CD4-positive, alpha-beta T cell (primary cell): ENCODE measurements at regions not wholly inside any gene's neighbourhood (a gene's known extent, or its start where the extent isn't known, plus 50 kb on each side); places are given as distances from the start of the nearest gene placed in this dataset.

Source experiments
- ATAC-seq: fragments of 200-7000 bp; cut with Tn5 transposase; one replicate; pipeline ENCODE4 v1.10.0; 2022; ENCODE audit warnings: mild to moderate bottlenecking; ENCODE audit not compliant: poor library complexity
- CTCF ChIA-PET: fragments of 350-600 bp; sonication (Branson Sonifier 250); formaldehyde crosslinking; loops from one replicate; lab custom pipeline; 2021; ENCODE audit warnings: antibody characterized with exemption, inconsistent platforms; lab: Charles Lee
- POLR2A ChIA-PET: fragments of 350-600 bp; sonication (Branson Sonifier 250); formaldehyde crosslinking; loops from one replicate; lab custom pipeline; 2021; ENCODE audit warnings: antibody characterized with exemption, inconsistent platforms; lab: Charles Lee
- DNase-seq, 14 experiments: peaks; one replicate each; pipeline ENCODE4 v3.0.0-alpha.2; 2013 to 2020; ENCODE audit warnings: mixed read lengths in 2 of 14
- H3K27ac ChIP-seq, 2 donors: one replicate each; pipeline versions ENCODE4 v1.5.1 to v1.7.0; 2013; ENCODE audit warnings: low read length in 2 of 2, low read depth in 1 of 2, mild to moderate bottlenecking in 1 of 2
- H3K27me3 ChIP-seq, 2 experiments: 1 replicate in 1 of 2; 2 replicates in 1 of 2; pipeline versions ENCODE4 v1.6.1 to v1.7.0; 2013; ENCODE audit warnings: low read length in 2 of 2, control low read depth in 1 of 2, mild to moderate bottlenecking in 1 of 2, moderate library complexity in 1 of 2; ENCODE audit not compliant: insufficient read depth in 2 of 2, control insufficient read depth in 1 of 2
- H3K36me3 ChIP-seq: one replicate; pipeline ENCODE4 v1.6.1; 2013; ENCODE audit warnings: low read length, control low read depth; ENCODE audit not compliant: insufficient read depth
- H3K4me1 ChIP-seq: one replicate; pipeline ENCODE4 v1.6.1; 2013; ENCODE audit warnings: low read length, control low read depth; ENCODE audit not compliant: insufficient read depth
- H3K4me3 ChIP-seq: one replicate; pipeline ENCODE4 v1.5.1; 2013; ENCODE audit warnings: mild to moderate bottlenecking, low read length, moderate library complexity
- H3K9me3 ChIP-seq, 2 experiments: 1 replicate in 1 of 2; 2 replicates in 1 of 2; pipeline versions ENCODE4 v1.6.1 to v1.7.0; 2013; ENCODE audit warnings: low read length in 2 of 2, mild to moderate bottlenecking in 2 of 2, control low read depth in 1 of 2, moderate library complexity in 1 of 2; ENCODE audit not compliant: control insufficient read depth in 1 of 2, insufficient read depth in 1 of 2
- H3K27ac Mint-ChIP-seq: one replicate; pipeline ENCODE4 v1.8.0; 2020; ENCODE audit warnings: mixed read lengths
- H3K27me3 Mint-ChIP-seq: one replicate; pipeline ENCODE4 v1.8.0; 2021; ENCODE audit warnings: mixed read lengths
- H3K36me3 Mint-ChIP-seq: one replicate; pipeline ENCODE4 v1.8.0; 2021; ENCODE audit warnings: low read depth, mixed read lengths
- H3K4me1 Mint-ChIP-seq: one replicate; pipeline ENCODE4 v1.8.0; 2021; ENCODE audit warnings: low read depth, mixed read lengths
- H3K4me3 Mint-ChIP-seq: one replicate; pipeline ENCODE4 v1.8.0; 2020; ENCODE audit warnings: mild to moderate bottlenecking, mixed read lengths
- H3K9me3 Mint-ChIP-seq: one replicate; pipeline ENCODE4 v1.8.0; 2020; ENCODE audit warnings: mixed read lengths
- intact Hi-C, 2 experiments: fragments of 100-400 bp; cut with DNase I in 1 of 2; cut with micrococcal nuclease in 1 of 2; formaldehyde crosslinking; loops; one replicate each; pipeline versions ENCODE4 v1.15.1 to v1.9.0; 2023 to 2025; cut with DNase I, micrococcal nuclease
- TF ChIP-seq, protein P1 (sequence below): fragments of 200-600 bp; IDR thresholded peaks from one replicate; pipeline ENCODE4 v1.8.0; 2022; ENCODE audit warnings: antibody characterized with exemption, mild to moderate bottlenecking

DNA sequence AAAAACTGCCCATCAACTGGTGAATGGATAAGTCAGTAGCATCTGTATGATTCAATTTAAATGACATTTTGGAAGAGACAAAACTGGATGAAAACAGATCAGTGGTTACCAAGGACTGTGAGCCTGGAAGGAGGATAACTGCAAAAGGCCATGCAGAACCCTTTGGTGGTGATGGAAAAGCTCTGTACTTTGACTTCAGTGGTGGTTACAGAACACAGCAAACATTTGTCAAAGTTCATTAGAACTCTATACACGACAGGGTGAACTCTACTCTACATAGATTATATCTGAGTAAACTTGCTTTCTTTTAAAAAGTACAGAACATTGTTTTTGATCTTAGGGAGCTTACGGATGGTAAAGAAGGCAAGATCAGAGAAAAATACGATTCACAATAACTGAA is 111.9 kb upstream of the HTR1E start:
- intact Hi-C loops: no loop called here

DNA sequence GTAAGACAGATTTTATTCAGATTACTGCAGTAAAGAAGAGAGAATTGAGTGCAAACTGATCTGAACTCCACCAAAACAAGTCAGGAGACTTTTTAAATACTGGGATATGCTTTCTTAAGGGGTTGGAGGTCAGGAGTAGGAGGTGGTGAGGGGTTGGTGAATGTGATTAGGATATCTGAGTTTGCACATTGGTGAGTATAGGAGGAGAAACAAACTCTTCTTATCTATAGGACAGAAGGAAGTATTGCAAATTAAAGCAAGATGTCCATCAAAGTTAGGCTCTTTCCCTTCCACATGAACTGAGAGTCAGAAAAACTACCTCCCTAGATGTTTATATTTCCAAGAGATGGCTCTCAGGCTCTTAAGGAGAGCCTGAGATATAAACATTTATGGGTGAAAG is 114.6 kb upstream of the HTR1E start:
- H3K27me3 Mint-ChIP-seq: no peaks in the 10 kb centered on the region
- CTCF ChIA-PET: no interaction called here
- H3K27me3 ChIP-seq: no peaks in the 10 kb centered on the region
- peaks cover 0 to under 1% of the 10 kb centered on the region in 2 experiments for H3K9me3 ChIP-seq
- H3K4me1 Mint-ChIP-seq: no peaks in the 10 kb centered on the region
- H3K27ac ChIP-seq: no peak overlapping the region
- TF ChIP-seq, protein P1, sequence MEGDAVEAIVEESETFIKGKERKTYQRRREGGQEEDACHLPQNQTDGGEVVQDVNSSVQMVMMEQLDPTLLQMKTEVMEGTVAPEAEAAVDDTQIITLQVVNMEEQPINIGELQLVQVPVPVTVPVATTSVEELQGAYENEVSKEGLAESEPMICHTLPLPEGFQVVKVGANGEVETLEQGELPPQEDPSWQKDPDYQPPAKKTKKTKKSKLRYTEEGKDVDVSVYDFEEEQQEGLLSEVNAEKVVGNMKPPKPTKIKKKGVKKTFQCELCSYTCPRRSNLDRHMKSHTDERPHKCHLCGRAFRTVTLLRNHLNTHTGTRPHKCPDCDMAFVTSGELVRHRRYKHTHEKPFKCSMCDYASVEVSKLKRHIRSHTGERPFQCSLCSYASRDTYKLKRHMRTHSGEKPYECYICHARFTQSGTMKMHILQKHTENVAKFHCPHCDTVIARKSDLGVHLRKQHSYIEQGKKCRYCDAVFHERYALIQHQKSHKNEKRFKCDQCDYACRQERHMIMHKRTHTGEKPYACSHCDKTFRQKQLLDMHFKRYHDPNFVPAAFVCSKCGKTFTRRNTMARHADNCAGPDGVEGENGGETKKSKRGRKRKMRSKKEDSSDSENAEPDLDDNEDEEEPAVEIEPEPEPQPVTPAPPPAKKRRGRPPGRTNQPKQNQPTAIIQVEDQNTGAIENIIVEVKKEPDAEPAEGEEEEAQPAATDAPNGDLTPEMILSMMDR: no peak
- no peak overlapping the region for H3K4me3 Mint-ChIP-seq
- no peak overlapping the region for H3K27ac Mint-ChIP-seq
- no peaks in the 10 kb centered on the region for H3K36me3 Mint-ChIP-seq
- POLR2A ChIA-PET: no interaction called here
- no peaks in the 10 kb centered on the region for H3K4me1 ChIP-seq
- DNase-seq (no peak), ATAC-seq (no peak)
- H3K4me3 ChIP-seq: no peak overlapping the region
- intact Hi-C loops: no loop called here
- H3K9me3 Mint-ChIP-seq: peaks cover 3% of the 10 kb centered on the region
- no peaks in the 10 kb centered on the region for H3K36me3 ChIP-seq

More for the DNA sequence above, 111.9 kb upstream of the HTR1E start:
- Histone ChIP-seq H3K27ac (no peak overlapping the region), H3K4me3 (no peak overlapping the region), H3K27me3 (no peaks in the 10 kb centered on the region), H3K4me1 (no peaks in the 10 kb centered on the region), H3K36me3 (no peaks in the 10 kb centered on the region), H3K9me3 (no peaks in the 10 kb centered on the region)
- DNase-seq: no peak
- no peak overlapping the region for H3K4me3 Mint-ChIP-seq
- TF ChIP-seq, protein P1: no peak
- H3K27ac Mint-ChIP-seq: no peak overlapping the region
- H3K27me3 Mint-ChIP-seq: no peaks in the 10 kb centered on the region
- CTCF ChIA-PET: no interaction called here
- ATAC-seq: no peak
- no peaks in the 10 kb centered on the region for H3K9me3 Mint-ChIP-seq
- no peaks in the 10 kb centered on the region for H3K36me3 Mint-ChIP-seq
- POLR2A ChIA-PET: no interaction called here
- no peaks in the 10 kb centered on the region for H3K4me1 Mint-ChIP-seq

DNA sequence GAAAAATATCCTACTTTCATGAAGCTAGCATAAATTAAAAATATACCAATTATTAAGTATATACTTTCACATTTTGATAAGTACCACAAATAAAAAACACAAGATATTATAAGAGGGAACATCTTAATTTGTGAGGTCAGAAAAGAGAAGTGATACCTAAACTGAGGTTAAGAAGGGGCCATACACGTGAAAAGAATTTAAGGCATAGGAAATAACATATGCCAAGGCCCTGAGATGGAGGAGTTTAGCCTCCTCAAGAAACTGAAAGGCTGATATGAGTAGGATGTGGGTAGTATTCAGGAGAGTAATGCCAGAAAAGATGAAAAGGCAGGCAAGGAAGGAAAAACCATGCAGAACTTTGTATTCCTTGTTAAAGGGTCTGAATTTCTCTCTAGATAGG is 116.6 kb upstream of the HTR1E start:
- no peak overlapping the region for H3K27ac ChIP-seq
- CTCF ChIA-PET: no interaction called here
- TF ChIP-seq, protein P1: no peak
- ATAC-seq: no peak
- DNase-seq: no peak
- Mint-ChIP-seq H3K36me3 (no peaks in the 10 kb centered on the region), H3K9me3 (peaks cover 11% of the 10 kb centered on the region), H3K4me1 (no peaks in the 10 kb centered on the region), H3K4me3 (no peak overlapping the region), H3K27ac (no peak overlapping the region), H3K27me3 (peaks cover 5% of the 10 kb centered on the region)
- H3K4me1 ChIP-seq: no peaks in the 10 kb centered on the region
- no peaks in the 10 kb centered on the region for H3K36me3 ChIP-seq
- intact Hi-C loops: no loop called here
- H3K9me3 ChIP-seq: peaks cover 0 to 5% of the 10 kb centered on the region in 2 experiments
- H3K27me3 ChIP-seq: no peaks in the 10 kb centered on the region
- H3K4me3 ChIP-seq: no peak overlapping the region
- POLR2A ChIA-PET: no interaction called here
